Endothelial cell of umbilical vein (primary cell): ENCODE measurements at regions not wholly inside any gene's neighbourhood (a gene's known extent, or its start where the extent isn't known, plus 50 kb on each side); places are given as distances from the start of the nearest gene placed in this dataset.
A peak's percentile ranks its signal among the peaks of the same experiment; 100 is the strongest.

Source experiments
- CTCF ChIP-seq, 2 donors: IDR thresholded peaks; 1 replicate in 1 of 2; 2 replicates in 1 of 2; pipeline ENCODE4 v1.5.1; 2011; ENCODE audit warnings: low read length in 2 of 2, mild to moderate bottlenecking in 2 of 2, moderate library complexity in 2 of 2, control low read depth in 1 of 2, inconsistent platforms in 1 of 2, low read depth in 1 of 2; ENCODE audit not compliant: insufficient read depth in 1 of 2; ENCODE audit errors: extremely low read depth in 1 of 2
- EZH2 ChIP-seq: IDR thresholded peaks from 2 replicates; pipeline ENCODE4 v1.6.1; 2012; ENCODE audit warnings: borderline replicate concordance, low read depth, mild to moderate bottlenecking, moderate library complexity, low read length, inconsistent platforms; ENCODE audit not compliant: severe bottlenecking
- GATA2 ChIP-seq: IDR thresholded peaks from 2 replicates; pipeline ENCODE4 v1.7.0; 2011; ENCODE audit warnings: low read depth, mild to moderate bottlenecking, moderate library complexity, mixed read lengths, low read length; ENCODE audit not compliant: insufficient read length, insufficient read depth
- JUN ChIP-seq: IDR thresholded peaks from 2 replicates; pipeline ENCODE4 v1.6.1; 2011; ENCODE audit warnings: borderline replicate concordance, low read depth; ENCODE audit not compliant: insufficient read length, insufficient read depth
- MYC ChIP-seq: IDR thresholded peaks from one replicate; pipeline ENCODE4 v1.6.1; 2011; ENCODE audit warnings: mild to moderate bottlenecking, low read depth, low read length
- POLR2A ChIP-seq: IDR thresholded peaks from 2 replicates; pipeline ENCODE4 v1.6.1; 2012; ENCODE audit warnings: low read depth, mild to moderate bottlenecking, control low read depth, low read length
- POLR2AphosphoS5 ChIP-seq: IDR thresholded peaks from 2 replicates; pipeline ENCODE4 v1.6.1; 2012; ENCODE audit warnings: low read depth, mild to moderate bottlenecking, control low read depth, low read length, moderate library complexity; ENCODE audit not compliant: insufficient read depth

DNA sequence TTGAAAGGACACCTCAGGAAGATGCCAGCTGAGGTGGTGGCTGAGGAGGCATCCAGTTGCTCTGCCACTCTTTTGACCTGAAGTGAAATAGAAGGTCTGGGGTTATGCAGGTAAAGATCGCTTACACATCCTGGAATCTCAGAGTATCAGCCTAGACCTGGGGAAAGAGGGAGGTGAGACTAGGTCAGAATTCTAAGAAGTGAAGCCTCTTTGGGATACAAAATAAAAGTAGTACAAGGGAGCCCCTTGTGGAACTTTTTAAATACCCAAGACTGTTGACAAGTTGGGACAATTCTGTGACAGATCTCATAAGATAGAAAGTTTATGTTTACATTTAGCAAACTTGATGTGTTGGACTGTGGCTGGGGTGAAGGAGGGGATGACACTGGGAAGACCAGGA lies 263.1 kb downstream of the SPRY1 start:
- TF ChIP-seq CTCF (IDR thresholded peaks at IDR 0.05; ENCODE audit: extremely low read depth in 1 of 2, insufficient read depth in 1 of 2, low read depth in 1 of 2, low read length in 2 of 2), result peak; percentile 7 to 15
- TF ChIP-seq POLR2A, result no peak
- no peak for TF ChIP-seq EZH2
- no peak for TF ChIP-seq POLR2AphosphoS5
- TF ChIP-seq MYC, result no peak
- no peak for TF ChIP-seq JUN
- no peak for TF ChIP-seq GATA2
